ENCODE measurements at regions not wholly inside any gene's neighbourhood (a gene's known extent, or its start where the extent isn't known, plus 50 kb on each side); places are given as distances from the start of the nearest gene placed in this dataset.

GRCh38 chr9:6126377-6126776 is 89.2 kb upstream of the IL33 start:
- ATAC-seq = no peak

DNA sequence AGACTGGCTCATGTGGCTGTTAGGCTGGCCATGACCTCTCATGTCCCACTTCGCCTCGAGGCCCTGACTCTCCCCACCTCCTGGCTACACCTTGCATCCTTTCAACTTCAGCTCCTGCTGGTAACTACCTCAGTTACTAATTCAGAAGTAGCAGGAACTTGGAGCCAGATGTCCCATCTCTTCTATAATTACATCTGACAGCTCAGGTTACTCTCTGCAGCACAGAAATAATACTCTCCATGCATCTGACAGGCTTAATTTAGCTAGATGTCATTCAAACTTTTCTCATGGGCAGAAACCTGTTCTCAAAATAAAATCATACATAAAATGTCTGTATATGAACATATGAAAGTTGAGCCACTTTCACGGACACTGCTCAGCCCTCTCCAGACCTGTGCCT is 92.2 kb upstream of the IL33 start:
- H3K4me1 ChIP-seq (ENCODE audit: control insufficient read depth in 2 of 2, insufficient read depth in 2 of 2, low read length in 2 of 2) = no peaks in the 10 kb centered on the region
- no peak for DNase-seq
- no peaks in the 10 kb centered on the region for H3K36me3 ChIP-seq (ENCODE audit: control insufficient read depth in 2 of 3, insufficient read depth in 3 of 3, low read length in 3 of 3)
- no peaks in the 10 kb centered on the region for H3K9me3 Mint-ChIP-seq
- H3K4me3 Mint-ChIP-seq = no peak overlapping the region
- H3K27me3 Mint-ChIP-seq = peaks cover 0 to 21% (median 11%) of the 10 kb centered on the region in 5 donors
- intact Hi-C loops (cut with micrococcal nuclease) = no loop called here
- no peak overlapping the region for H3K27ac Mint-ChIP-seq
- H3K4me1 Mint-ChIP-seq = no peaks in the 10 kb centered on the region
- H3K9me3 ChIP-seq (ENCODE audit: control insufficient read depth in 2 of 3, low read length in 3 of 3) = no peaks in the 10 kb centered on the region
- H3K4me3 ChIP-seq (ENCODE audit: low read length) = no peak overlapping the region
- ATAC-seq = no peak
- CTCF ChIA-PET = no interaction called here
- no peak overlapping the region for H3K27ac ChIP-seq (ENCODE audit: low read depth, low read length)
- POLR2A ChIA-PET = no interaction called here
- no peaks in the 10 kb centered on the region for H3K36me3 Mint-ChIP-seq
- H3K27me3 ChIP-seq (ENCODE audit: control insufficient read depth in 2 of 2, insufficient read depth in 2 of 2, low read length in 2 of 2) = no peaks in the 10 kb centered on the region

More at GRCh38 chr9:6126377-6126776, 89.2 kb upstream of the IL33 start:
- Histone ChIP-seq H3K27me3 (ENCODE audit: control insufficient read depth in 2 of 2, insufficient read depth in 2 of 2, low read length in 2 of 2) (no peaks in the 10 kb centered on the region), H3K4me3 (ENCODE audit: low read length) (no peak overlapping the region), H3K4me1 (ENCODE audit: control insufficient read depth in 2 of 2, insufficient read depth in 2 of 2, low read length in 2 of 2) (no peaks in the 10 kb centered on the region), H3K9me3 (ENCODE audit: control insufficient read depth in 2 of 3, low read length in 3 of 3) (no peaks in the 10 kb centered on the region), H3K36me3 (ENCODE audit: control insufficient read depth in 2 of 3, insufficient read depth in 3 of 3, low read length in 3 of 3) (no peaks in the 10 kb centered on the region), H3K27ac (ENCODE audit: low read depth, low read length) (no peak overlapping the region)
- ChIA-PET CTCF (no interaction called here), POLR2A (no interaction called here)
- Mint-ChIP-seq H3K36me3 (no peaks in the 10 kb centered on the region), H3K4me1 (no peaks in the 10 kb centered on the region), H3K9me3 (no peaks in the 10 kb centered on the region), H3K4me3 (no peak overlapping the region), H3K27me3 (peaks cover 4 to 29% (median 23%) of the 10 kb centered on the region in 5 donors), H3K27ac (no peak overlapping the region)
- DNase-seq = no peak
- intact Hi-C loops (cut with micrococcal nuclease) = no loop called here

DNA sequence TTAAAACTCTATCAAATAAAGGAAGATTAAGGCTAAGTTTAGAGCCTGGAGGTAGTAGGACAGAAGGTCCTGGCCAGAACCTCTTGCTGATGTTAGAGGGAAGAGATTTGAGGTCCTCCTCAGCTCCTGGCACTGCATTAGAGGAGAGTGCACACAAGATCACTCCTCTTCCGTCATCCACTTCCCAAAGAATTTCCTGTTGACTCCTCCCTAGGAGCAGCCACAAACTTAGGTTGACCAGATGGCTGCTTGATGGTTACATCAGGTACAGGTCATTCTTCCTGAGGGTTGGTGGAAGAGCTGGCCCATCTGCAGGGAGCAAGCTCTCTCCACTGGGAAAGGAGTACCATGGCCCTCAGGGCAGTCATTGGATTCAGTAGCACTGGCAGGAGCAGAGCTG is 93.9 kb upstream of the IL33 start:
- Mint-ChIP-seq H3K4me1 (no peaks in the 10 kb centered on the region), H3K36me3 (no peaks in the 10 kb centered on the region), H3K27ac (no peak overlapping the region), H3K27me3 (peaks cover 4 to 25% (median 10%) of the 10 kb centered on the region in 5 donors), H3K4me3 (no peak overlapping the region), H3K9me3 (peaks cover 0 to 2% (median 0%) of the 10 kb centered on the region in 11 donors)
- Histone ChIP-seq H3K27me3 (ENCODE audit: control insufficient read depth in 2 of 2, insufficient read depth in 2 of 2, low read length in 2 of 2) (no peaks in the 10 kb centered on the region), H3K4me3 (ENCODE audit: low read length) (no peak overlapping the region), H3K9me3 (ENCODE audit: control insufficient read depth in 2 of 3, low read length in 3 of 3) (no peaks in the 10 kb centered on the region), H3K4me1 (ENCODE audit: control insufficient read depth in 2 of 2, insufficient read depth in 2 of 2, low read length in 2 of 2) (no peaks in the 10 kb centered on the region), H3K36me3 (ENCODE audit: control insufficient read depth in 2 of 3, insufficient read depth in 3 of 3, low read length in 3 of 3) (no peaks in the 10 kb centered on the region), H3K27ac (ENCODE audit: low read depth, low read length) (no peak overlapping the region)
- intact Hi-C loops (cut with micrococcal nuclease) = no loop called here
- POLR2A ChIA-PET = no interaction called here
- CTCF ChIA-PET = no interaction called here
- DNase-seq (no peak), ATAC-seq (no peak)

DNA sequence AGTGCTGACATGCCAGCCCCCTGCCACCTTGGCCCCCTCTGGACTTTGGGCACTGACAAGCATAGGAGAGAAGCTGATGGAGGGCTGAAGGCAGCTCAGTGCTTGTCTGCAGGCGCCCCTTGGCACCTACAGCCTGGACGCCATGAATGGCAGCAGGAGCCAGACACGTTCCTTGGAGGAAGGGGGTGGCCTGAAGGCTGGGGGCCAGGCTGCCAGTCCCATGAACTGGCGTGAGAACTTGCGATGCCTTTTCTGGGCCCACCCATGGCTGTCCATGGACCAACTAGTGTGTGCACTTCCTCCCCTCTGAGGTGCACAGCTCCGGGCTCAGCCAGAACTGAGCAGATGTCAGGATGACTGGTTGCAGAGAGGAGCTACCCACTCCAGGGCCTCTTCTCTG is 99.0 kb upstream of the RANBP6 start:
- Histone ChIP-seq H3K27ac (ENCODE audit: low read depth, low read length) (no peak overlapping the region), H3K4me3 (ENCODE audit: low read length) (no peak overlapping the region), H3K4me1 (ENCODE audit: control insufficient read depth in 2 of 2, insufficient read depth in 2 of 2, low read length in 2 of 2) (no peaks in the 10 kb centered on the region), H3K27me3 (ENCODE audit: control insufficient read depth in 2 of 2, insufficient read depth in 2 of 2, low read length in 2 of 2) (no peaks in the 10 kb centered on the region), H3K36me3 (ENCODE audit: control insufficient read depth in 2 of 3, insufficient read depth in 3 of 3, low read length in 3 of 3) (no peaks in the 10 kb centered on the region), H3K9me3 (ENCODE audit: control insufficient read depth in 2 of 3, low read length in 3 of 3) (no peaks in the 10 kb centered on the region)
- Mint-ChIP-seq H3K36me3 (no peaks in the 10 kb centered on the region), H3K4me3 (no peak overlapping the region), H3K4me1 (peaks cover 0 to 16% (median 6%) of the 10 kb centered on the region in 7 donors), H3K9me3 (peaks cover 0 to 4% (median 0%) of the 10 kb centered on the region in 11 donors), H3K27me3 (peaks cover 0 to 10% (median 0%) of the 10 kb centered on the region in 5 donors), H3K27ac (no peak overlapping the region)
- intact Hi-C loops (cut with micrococcal nuclease) = no loop called here
- CTCF ChIA-PET = no interaction called here
- POLR2A ChIA-PET = no interaction called here
- ATAC-seq (no peak), DNase-seq (no peak)

DNA sequence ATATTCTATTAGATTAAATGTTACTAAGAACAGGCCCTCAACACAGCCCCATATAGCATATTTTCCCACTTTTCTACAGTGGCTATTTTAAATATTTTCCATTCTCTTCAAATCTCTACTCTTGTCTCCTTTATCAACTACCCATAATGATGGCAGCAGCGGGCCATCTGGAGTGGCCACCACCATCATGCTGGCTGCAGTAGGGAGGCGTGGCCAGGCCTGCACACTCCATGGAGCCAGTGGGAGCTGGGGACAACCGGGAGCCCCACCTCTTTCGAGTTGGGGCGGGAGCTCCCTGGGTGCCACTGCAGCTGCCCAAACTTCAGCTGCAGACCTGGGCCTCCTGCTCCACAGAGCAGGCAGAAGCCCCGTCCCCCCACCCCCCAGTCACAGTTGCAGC is 98.4 kb upstream of the RANBP6 start:
- Histone ChIP-seq H3K27ac (ENCODE audit: low read depth, low read length) (no peak overlapping the region), H3K36me3 (ENCODE audit: control insufficient read depth in 2 of 3, insufficient read depth in 3 of 3, low read length in 3 of 3) (no peaks in the 10 kb centered on the region), H3K27me3 (ENCODE audit: control insufficient read depth in 2 of 2, insufficient read depth in 2 of 2, low read length in 2 of 2) (no peaks in the 10 kb centered on the region), H3K9me3 (ENCODE audit: control insufficient read depth in 2 of 3, low read length in 3 of 3) (no peaks in the 10 kb centered on the region), H3K4me1 (ENCODE audit: control insufficient read depth in 2 of 2, insufficient read depth in 2 of 2, low read length in 2 of 2) (no peaks in the 10 kb centered on the region), H3K4me3 (ENCODE audit: low read length) (no peak overlapping the region)
- H3K9me3 Mint-ChIP-seq = peaks cover 0 to 4% (median 0%) of the 10 kb centered on the region in 11 donors
- H3K4me3 Mint-ChIP-seq = no peak overlapping the region
- intact Hi-C loops (cut with micrococcal nuclease) = no loop called here
- H3K4me1 Mint-ChIP-seq = peaks cover 0 to 19% (median 6%) of the 10 kb centered on the region in 7 donors
- ChIA-PET CTCF (no interaction called here), POLR2A (no interaction called here)
- peaks cover 0 to 10% (median 0%) of the 10 kb centered on the region in 5 donors for H3K27me3 Mint-ChIP-seq
- H3K27ac Mint-ChIP-seq = no peak overlapping the region
- ATAC-seq = no peak
- DNase-seq = no peak
- H3K36me3 Mint-ChIP-seq = no peaks in the 10 kb centered on the region

DNA sequence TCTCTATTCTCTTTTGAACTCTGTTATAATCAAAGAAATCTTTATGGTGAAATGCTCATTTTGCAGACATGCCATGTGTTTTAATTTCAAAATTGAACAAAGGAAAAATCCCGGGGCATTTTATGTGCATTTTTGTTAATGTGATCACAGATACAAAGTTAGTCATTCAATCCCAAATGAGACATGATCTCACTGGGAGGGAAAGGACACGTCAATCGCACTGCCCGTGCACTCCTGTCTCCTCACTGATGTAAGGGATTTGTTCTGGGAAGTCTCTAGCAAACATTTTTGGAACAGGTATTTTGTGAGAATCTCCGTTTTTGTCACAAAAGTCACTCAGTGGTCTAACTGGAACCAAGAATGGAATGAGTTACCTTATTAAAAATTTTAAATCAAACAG is 97.9 kb upstream of the RANBP6 start:
- H3K36me3 ChIP-seq (ENCODE audit: control insufficient read depth in 2 of 3, insufficient read depth in 3 of 3, low read length in 3 of 3) = no peaks in the 10 kb centered on the region
- no peak for DNase-seq
- no peaks in the 10 kb centered on the region for H3K4me1 ChIP-seq (ENCODE audit: control insufficient read depth in 2 of 2, insufficient read depth in 2 of 2, low read length in 2 of 2)
- H3K27me3 ChIP-seq (ENCODE audit: control insufficient read depth in 2 of 2, insufficient read depth in 2 of 2, low read length in 2 of 2) = no peaks in the 10 kb centered on the region
- no peak for ATAC-seq
- POLR2A ChIA-PET = no interaction called here
- H3K9me3 ChIP-seq (ENCODE audit: control insufficient read depth in 2 of 3, low read length in 3 of 3) = no peaks in the 10 kb centered on the region
- CTCF ChIA-PET = no interaction called here
- Mint-ChIP-seq H3K36me3 (no peaks in the 10 kb centered on the region), H3K27ac (no peak overlapping the region), H3K9me3 (peaks cover 0 to 4% (median 0%) of the 10 kb centered on the region in 11 donors), H3K27me3 (peaks cover 0 to 8% (median 0%) of the 10 kb centered on the region in 5 donors), H3K4me1 (peaks cover 0 to 19% (median 6%) of the 10 kb centered on the region in 7 donors), H3K4me3 (no peak overlapping the region)
- no peak overlapping the region for H3K4me3 ChIP-seq (ENCODE audit: low read length)
- no peak overlapping the region for H3K27ac ChIP-seq (ENCODE audit: low read depth, low read length)
- intact Hi-C loops (cut with micrococcal nuclease) = no loop called here

GRCh38 chr9:6109986-6110385 is 94.6 kb upstream of the RANBP6 start:
- H3K4me1 ChIP-seq (ENCODE audit: control insufficient read depth in 2 of 2, insufficient read depth in 2 of 2, low read length in 2 of 2) = peaks cover 0 to 5% of the 10 kb centered on the region in 2 donors
- no peaks in the 10 kb centered on the region for H3K36me3 ChIP-seq (ENCODE audit: control insufficient read depth in 2 of 3, insufficient read depth in 3 of 3, low read length in 3 of 3)
- DNase-seq (no peak), ATAC-seq (no peak)
- H3K4me1 Mint-ChIP-seq = peaks cover 0 to 41% (median 27%) of the 10 kb centered on the region in 7 donors
- intact Hi-C loops (cut with micrococcal nuclease) = loop anchor here in 1 of 2 donors (10.0 kb wide), 1 partner anchor 45 kb away; no protein-coding TSS in a partner anchor
- peak overlapping the region in 5 of 9 donors; percentile 2 to 90 (median 43) for H3K27ac Mint-ChIP-seq
- H3K27me3 ChIP-seq (ENCODE audit: control insufficient read depth in 2 of 2, insufficient read depth in 2 of 2, low read length in 2 of 2) = no peaks in the 10 kb centered on the region
- peak overlapping the region in 1 of 10 donors; percentile 30 for H3K4me3 Mint-ChIP-seq
- no peaks in the 10 kb centered on the region for H3K27me3 Mint-ChIP-seq
- no peak overlapping the region for H3K4me3 ChIP-seq (ENCODE audit: low read length)
- no peak overlapping the region for H3K27ac ChIP-seq (ENCODE audit: low read depth, low read length)
- no peaks in the 10 kb centered on the region for H3K9me3 ChIP-seq (ENCODE audit: control insufficient read depth in 2 of 3, low read length in 3 of 3)
- POLR2A ChIA-PET = no interaction called here
- H3K9me3 Mint-ChIP-seq = peaks cover 0 to 2% (median 0%) of the 10 kb centered on the region in 11 donors
- CTCF ChIA-PET = no interaction called here
- no peaks in the 10 kb centered on the region for H3K36me3 Mint-ChIP-seq
